ENCODE measurements at regions not wholly inside any gene's neighbourhood (a gene's known extent, or its start where the extent isn't known, plus 50 kb on each side); places are given as distances from the start of the nearest gene placed in this dataset.
"Not testable (repeated sequence)": the region's sequence is repeated elsewhere in the genome, so short reads cannot be mapped to it uniquely, and the experiment has no call there.

GRCh38 chr2:87239558-87240215 is 218.0 kb upstream of the PLGLB1 start:
- POLR2A ChIA-PET; intact Hi-C loops (cut with micrococcal nuclease); CTCF ChIA-PET; H3K27me3 Mint-ChIP-seq; H3K36me3 Mint-ChIP-seq (ENCODE audit: low read depth); H3K4me1 Mint-ChIP-seq (ENCODE audit: low read depth); H3K9me3 Mint-ChIP-seq; H3K27ac Mint-ChIP-seq; H3K4me3 Mint-ChIP-seq: not testable (repeated sequence)
- DNase-seq (peak; percentile 2), ATAC-seq (peak; percentile 56)

- peak; percentile 39 for ATAC-seq
- CTCF ChIA-PET; H3K36me3 Mint-ChIP-seq (ENCODE audit: low read depth): not testable (repeated sequence)
Measured at GRCh38 chr2:87246066-87246717, 224.5 kb upstream of the PLGLB1 start.

GRCh38 chr2:87252046-87252445 is 230.4 kb upstream of the PLGLB1 start:
- H3K27ac Mint-ChIP-seq; DNase-seq; CTCF ChIA-PET; POLR2A ChIA-PET; H3K4me1 Mint-ChIP-seq (ENCODE audit: low read depth); H3K9me3 Mint-ChIP-seq; intact Hi-C loops (cut with micrococcal nuclease); H3K4me3 Mint-ChIP-seq; H3K36me3 Mint-ChIP-seq (ENCODE audit: low read depth); ATAC-seq; H3K27me3 Mint-ChIP-seq: not testable (repeated sequence)

More at GRCh38 chr2:87246066-87246717, 224.5 kb upstream of the PLGLB1 start:
- peak; percentile 23 for DNase-seq
- H3K27ac Mint-ChIP-seq; H3K4me3 Mint-ChIP-seq; H3K4me1 Mint-ChIP-seq (ENCODE audit: low read depth); POLR2A ChIA-PET; H3K27me3 Mint-ChIP-seq; intact Hi-C loops (cut with micrococcal nuclease); H3K9me3 Mint-ChIP-seq: not testable (repeated sequence)

- POLR2A ChIA-PET; H3K4me3 Mint-ChIP-seq; CTCF ChIA-PET; H3K9me3 Mint-ChIP-seq; H3K27me3 Mint-ChIP-seq; H3K36me3 Mint-ChIP-seq (ENCODE audit: low read depth); intact Hi-C loops (cut with micrococcal nuclease); H3K4me1 Mint-ChIP-seq (ENCODE audit: low read depth); DNase-seq; ATAC-seq; H3K27ac Mint-ChIP-seq: not testable (repeated sequence)
Measured at GRCh38 chr2:87254562-87254961, 232.9 kb upstream of the PLGLB1 start.

GRCh38 chr2:87255410-87255809 is 233.8 kb upstream of the PLGLB1 start:
- CTCF ChIA-PET; ATAC-seq; H3K27me3 Mint-ChIP-seq; H3K36me3 Mint-ChIP-seq (ENCODE audit: low read depth); intact Hi-C loops (cut with micrococcal nuclease); H3K4me1 Mint-ChIP-seq (ENCODE audit: low read depth); DNase-seq; POLR2A ChIA-PET; H3K4me3 Mint-ChIP-seq; H3K27ac Mint-ChIP-seq; H3K9me3 Mint-ChIP-seq: not testable (repeated sequence)

GRCh38 chr2:87258887-87259286 is 237.2 kb upstream of the PLGLB1 start:
- not testable (repeated sequence) for H3K4me1 Mint-ChIP-seq (ENCODE audit: low read depth)

GRCh38 chr2:87262184-87262702 is 240.6 kb upstream of the PLGLB1 start:
- H3K27ac Mint-ChIP-seq; H3K9me3 Mint-ChIP-seq; CTCF ChIA-PET; ATAC-seq; POLR2A ChIA-PET; H3K36me3 Mint-ChIP-seq (ENCODE audit: low read depth); H3K4me3 Mint-ChIP-seq; H3K4me1 Mint-ChIP-seq (ENCODE audit: low read depth); H3K27me3 Mint-ChIP-seq; intact Hi-C loops (cut with micrococcal nuclease): not testable (repeated sequence)
- peak; percentile 15 for DNase-seq

More at GRCh38 chr2:87258887-87259286, 237.2 kb upstream of the PLGLB1 start:
- intact Hi-C loops (cut with micrococcal nuclease); H3K27ac Mint-ChIP-seq; DNase-seq; CTCF ChIA-PET; ATAC-seq; H3K9me3 Mint-ChIP-seq; H3K36me3 Mint-ChIP-seq (ENCODE audit: low read depth); H3K4me3 Mint-ChIP-seq; POLR2A ChIA-PET; H3K27me3 Mint-ChIP-seq: not testable (repeated sequence)

- H3K27me3 Mint-ChIP-seq; H3K9me3 Mint-ChIP-seq; H3K4me3 Mint-ChIP-seq; H3K27ac Mint-ChIP-seq; intact Hi-C loops (cut with micrococcal nuclease); DNase-seq; POLR2A ChIA-PET; H3K36me3 Mint-ChIP-seq (ENCODE audit: low read depth); CTCF ChIA-PET; H3K4me1 Mint-ChIP-seq (ENCODE audit: low read depth): not testable (repeated sequence)
- ATAC-seq: peak; percentile 55
Measured at GRCh38 chr2:87263868-87264518, 242.3 kb upstream of the PLGLB1 start.

- H3K9me3 Mint-ChIP-seq; H3K4me1 Mint-ChIP-seq (ENCODE audit: low read depth); intact Hi-C loops (cut with micrococcal nuclease); H3K27ac Mint-ChIP-seq; H3K4me3 Mint-ChIP-seq; CTCF ChIA-PET; DNase-seq; H3K36me3 Mint-ChIP-seq (ENCODE audit: low read depth); ATAC-seq; POLR2A ChIA-PET; H3K27me3 Mint-ChIP-seq: not testable (repeated sequence)
Measured at GRCh38 chr2:87275192-87275591, 253.5 kb upstream of the PLGLB1 start.

- H3K4me3 Mint-ChIP-seq; DNase-seq; H3K36me3 Mint-ChIP-seq (ENCODE audit: low read depth); H3K4me1 Mint-ChIP-seq (ENCODE audit: low read depth); ATAC-seq; intact Hi-C loops (cut with micrococcal nuclease); H3K9me3 Mint-ChIP-seq; POLR2A ChIA-PET; CTCF ChIA-PET; H3K27ac Mint-ChIP-seq; H3K27me3 Mint-ChIP-seq: not testable (repeated sequence)
Measured at GRCh38 chr2:87275974-87276629, 254.5 kb upstream of the PLGLB1 start.

GRCh38 chr2:87276673-87277072 is 255.0 kb upstream of the PLGLB1 start:
- CTCF ChIA-PET, H3K27ac Mint-ChIP-seq: not testable (repeated sequence)

More at GRCh38 chr2:87276673-87277072, 255.0 kb upstream of the PLGLB1 start:
- POLR2A ChIA-PET; DNase-seq; intact Hi-C loops (cut with micrococcal nuclease); H3K27me3 Mint-ChIP-seq; H3K36me3 Mint-ChIP-seq (ENCODE audit: low read depth); H3K4me3 Mint-ChIP-seq; H3K9me3 Mint-ChIP-seq; ATAC-seq; H3K4me1 Mint-ChIP-seq (ENCODE audit: low read depth): not testable (repeated sequence)
